Lower lobe of right lung (tissue), 2 donors: ENCODE measurements at regions not wholly inside any gene's neighbourhood (a gene's known extent, or its start where the extent isn't known, plus 50 kb on each side); places are given as distances from the start of the nearest gene placed in this dataset.
"Not testable (repeated sequence)": the region's sequence is repeated elsewhere in the genome, so short reads cannot be mapped to it uniquely, and the experiment has no call there.

Source experiments
- ATAC-seq, 2 donors: fragments of 200-7000 bp; cut with Tn5 transposase; one replicate each; pipeline ENCODE4 v1.9.1; 2020 to 2022; ENCODE audit warnings: mild to moderate bottlenecking in 2 of 2, moderate library complexity in 2 of 2
- DNase-seq: peaks from one replicate; pipeline ENCODE4 v3.0.0-alpha.2; 2020
- H3K27ac ChIP-seq: fragments of 200-600 bp; one replicate; pipeline ENCODE4 v1.8.0; 2022
- H3K27me3 ChIP-seq: fragments of 200-600 bp; one replicate; pipeline ENCODE4 v1.8.0; 2022; ENCODE audit warnings: low read depth
- H3K36me3 ChIP-seq: fragments of 200-600 bp; one replicate; pipeline ENCODE4 v1.8.0; 2022; ENCODE audit warnings: mild to moderate bottlenecking
- H3K4me1 ChIP-seq: fragments of 200-600 bp; one replicate; pipeline ENCODE4 v1.8.0; 2022
- H3K4me3 ChIP-seq: fragments of 200-600 bp; one replicate; pipeline ENCODE4 v1.8.0; 2022; ENCODE audit warnings: mild to moderate bottlenecking
- H3K9me3 ChIP-seq: fragments of 200-600 bp; one replicate; pipeline ENCODE4 v1.8.0; 2022
- intact Hi-C: fragments of 100-400 bp; cut with DNase I; formaldehyde crosslinking; loops from one replicate; pipeline ENCODE4 v1.11.0; 2022
- TF ChIP-seq, protein P1 (sequence below): fragments of 200-600 bp; IDR thresholded peaks from one replicate; pipeline ENCODE4 v1.8.0; 2022; ENCODE audit warnings: antibody characterized with exemption, mild to moderate bottlenecking
- donor health status: DM: no; HTN: yes; CAD: no; lungs with severe emphysema.

DNA sequence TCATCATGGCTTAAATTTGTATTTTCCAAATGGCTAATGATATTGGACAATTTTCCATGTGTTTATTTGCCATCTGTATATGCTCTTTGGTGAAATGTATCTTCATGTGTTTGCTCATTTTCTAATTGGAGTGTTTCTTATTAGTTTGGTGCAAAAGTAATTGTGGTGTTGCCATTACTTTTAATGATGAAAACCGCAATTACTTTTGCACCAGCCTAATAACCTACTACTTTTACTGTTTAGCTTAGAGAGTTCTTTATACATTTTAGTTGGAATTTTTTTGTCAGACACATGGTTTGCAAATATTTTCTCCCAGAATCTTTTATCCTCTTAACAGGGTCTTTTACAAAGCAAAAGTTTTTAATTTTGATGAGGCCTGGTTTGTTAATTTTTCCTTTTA, 141.0 kb upstream of the AGTR1 start:
- H3K36me3 ChIP-seq = no peaks in the 10 kb centered on the region
- H3K4me3 ChIP-seq = no peak overlapping the region
- no peak overlapping the region for H3K27ac ChIP-seq
- H3K4me1 ChIP-seq = no peaks in the 10 kb centered on the region
- no peak for ATAC-seq
- no peak for DNase-seq
- TF ChIP-seq, protein P1, sequence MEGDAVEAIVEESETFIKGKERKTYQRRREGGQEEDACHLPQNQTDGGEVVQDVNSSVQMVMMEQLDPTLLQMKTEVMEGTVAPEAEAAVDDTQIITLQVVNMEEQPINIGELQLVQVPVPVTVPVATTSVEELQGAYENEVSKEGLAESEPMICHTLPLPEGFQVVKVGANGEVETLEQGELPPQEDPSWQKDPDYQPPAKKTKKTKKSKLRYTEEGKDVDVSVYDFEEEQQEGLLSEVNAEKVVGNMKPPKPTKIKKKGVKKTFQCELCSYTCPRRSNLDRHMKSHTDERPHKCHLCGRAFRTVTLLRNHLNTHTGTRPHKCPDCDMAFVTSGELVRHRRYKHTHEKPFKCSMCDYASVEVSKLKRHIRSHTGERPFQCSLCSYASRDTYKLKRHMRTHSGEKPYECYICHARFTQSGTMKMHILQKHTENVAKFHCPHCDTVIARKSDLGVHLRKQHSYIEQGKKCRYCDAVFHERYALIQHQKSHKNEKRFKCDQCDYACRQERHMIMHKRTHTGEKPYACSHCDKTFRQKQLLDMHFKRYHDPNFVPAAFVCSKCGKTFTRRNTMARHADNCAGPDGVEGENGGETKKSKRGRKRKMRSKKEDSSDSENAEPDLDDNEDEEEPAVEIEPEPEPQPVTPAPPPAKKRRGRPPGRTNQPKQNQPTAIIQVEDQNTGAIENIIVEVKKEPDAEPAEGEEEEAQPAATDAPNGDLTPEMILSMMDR = no peak
- H3K27me3 ChIP-seq = no peaks in the 10 kb centered on the region
- intact Hi-C loops = no loop called here
- no peaks in the 10 kb centered on the region for H3K9me3 ChIP-seq

DNA sequence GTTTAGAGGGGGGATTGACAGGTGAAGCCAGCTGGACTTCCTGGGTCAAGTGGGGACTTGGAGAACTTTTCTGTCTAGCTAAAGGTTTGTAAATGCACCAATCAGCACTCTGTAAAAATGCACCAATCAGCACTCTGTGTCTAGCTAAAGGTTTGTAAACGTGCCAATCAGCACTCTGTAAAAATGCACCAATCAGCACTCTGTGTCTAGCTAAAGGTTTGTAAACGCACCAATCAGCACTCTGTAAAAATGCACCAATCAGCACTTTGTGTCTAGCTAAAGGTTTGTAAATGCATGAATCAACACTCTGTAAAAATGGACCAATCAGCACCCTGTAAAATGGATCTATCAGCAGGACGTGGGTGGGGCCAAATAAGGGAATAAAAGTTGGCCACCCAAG, 120.1 kb upstream of the AGTR1 start:
- ATAC-seq, H3K9me3 ChIP-seq, H3K4me1 ChIP-seq, H3K36me3 ChIP-seq, H3K27ac ChIP-seq, DNase-seq, intact Hi-C loops, H3K27me3 ChIP-seq, H3K4me3 ChIP-seq: not testable (repeated sequence)

DNA sequence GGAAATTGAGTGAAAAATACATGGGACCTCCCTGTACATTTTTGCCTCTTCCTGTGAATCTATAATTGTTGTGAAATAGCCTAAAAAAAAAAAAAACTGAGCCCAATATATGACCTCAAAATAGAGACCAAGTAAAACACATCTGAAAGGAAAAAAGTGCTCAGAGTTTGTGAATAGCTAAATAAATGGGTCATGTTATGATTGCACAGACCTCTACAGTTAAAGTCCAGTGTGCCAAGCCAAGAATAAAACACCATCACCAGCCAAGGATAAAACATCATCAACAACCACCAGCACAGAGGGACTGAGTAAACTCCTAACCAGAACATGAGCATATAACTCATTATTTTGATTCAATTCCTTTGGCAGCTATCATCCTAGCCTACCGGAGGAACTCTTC, 115.6 kb upstream of the AGTR1 start:
- H3K9me3 ChIP-seq = no peaks in the 10 kb centered on the region
- intact Hi-C loops = no loop called here
- no peak overlapping the region for H3K27ac ChIP-seq
- no peak overlapping the region for H3K4me3 ChIP-seq
- TF ChIP-seq, protein P1 = no peak
- no peak for ATAC-seq
- DNase-seq = no peak
- H3K4me1 ChIP-seq = no peaks in the 10 kb centered on the region
- H3K27me3 ChIP-seq = no peaks in the 10 kb centered on the region
- no peaks in the 10 kb centered on the region for H3K36me3 ChIP-seq

DNA sequence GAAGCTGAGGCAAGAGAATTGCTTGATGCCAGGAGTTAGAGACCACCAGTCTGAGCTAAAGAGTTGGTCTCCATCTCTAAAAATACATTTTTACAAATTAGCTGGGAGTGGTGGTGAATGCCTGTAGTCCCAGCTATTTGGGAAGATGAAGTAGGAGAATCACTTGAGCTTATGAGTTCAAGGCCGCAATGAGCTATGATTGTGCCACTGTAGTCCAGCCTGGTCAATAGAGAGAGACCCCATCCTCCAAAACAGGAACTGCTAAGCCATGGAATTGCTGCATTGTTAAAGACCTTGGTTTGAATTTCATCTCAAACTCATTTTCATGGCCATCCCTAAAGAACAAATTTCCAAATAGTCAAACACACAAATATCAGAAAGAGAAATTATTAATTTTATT, 113.9 kb upstream of the AGTR1 start:
- Histone ChIP-seq H3K27me3 (no peaks in the 10 kb centered on the region), H3K27ac (no peak overlapping the region), H3K36me3 (no peaks in the 10 kb centered on the region), H3K4me3 (no peak overlapping the region), H3K9me3 (no peaks in the 10 kb centered on the region), H3K4me1 (no peaks in the 10 kb centered on the region)
- TF ChIP-seq, protein P1 = no peak
- no peak for ATAC-seq
- intact Hi-C loops = no loop called here
- no peak for DNase-seq

DNA sequence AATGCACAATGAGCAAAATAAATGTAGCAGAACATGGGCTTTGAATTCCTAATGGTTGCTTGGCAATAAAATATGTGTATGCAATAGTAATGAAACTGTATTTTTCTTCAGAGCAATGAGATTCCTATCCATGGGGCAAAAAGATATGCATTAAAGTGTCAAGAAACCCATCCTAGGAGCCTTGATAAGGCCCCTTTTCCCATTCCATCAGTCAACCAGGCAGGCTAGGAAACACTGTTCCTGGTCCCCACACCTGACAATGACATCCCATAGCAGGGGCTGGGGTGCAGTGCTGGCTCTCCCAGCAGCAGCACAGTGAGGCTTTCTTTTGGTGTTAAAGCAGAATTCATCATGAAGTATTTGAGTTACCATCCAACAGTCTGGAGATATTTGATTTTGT, 113.3 kb upstream of the AGTR1 start:
- DNase-seq = no peak
- ATAC-seq = no peak
- no peaks in the 10 kb centered on the region for H3K27me3 ChIP-seq
- no peak overlapping the region for H3K27ac ChIP-seq
- H3K36me3 ChIP-seq = no peaks in the 10 kb centered on the region
- H3K4me1 ChIP-seq = no peaks in the 10 kb centered on the region
- no peaks in the 10 kb centered on the region for H3K9me3 ChIP-seq
- no peak overlapping the region for H3K4me3 ChIP-seq
- TF ChIP-seq, protein P1 = no peak
- intact Hi-C loops = no loop called here

DNA sequence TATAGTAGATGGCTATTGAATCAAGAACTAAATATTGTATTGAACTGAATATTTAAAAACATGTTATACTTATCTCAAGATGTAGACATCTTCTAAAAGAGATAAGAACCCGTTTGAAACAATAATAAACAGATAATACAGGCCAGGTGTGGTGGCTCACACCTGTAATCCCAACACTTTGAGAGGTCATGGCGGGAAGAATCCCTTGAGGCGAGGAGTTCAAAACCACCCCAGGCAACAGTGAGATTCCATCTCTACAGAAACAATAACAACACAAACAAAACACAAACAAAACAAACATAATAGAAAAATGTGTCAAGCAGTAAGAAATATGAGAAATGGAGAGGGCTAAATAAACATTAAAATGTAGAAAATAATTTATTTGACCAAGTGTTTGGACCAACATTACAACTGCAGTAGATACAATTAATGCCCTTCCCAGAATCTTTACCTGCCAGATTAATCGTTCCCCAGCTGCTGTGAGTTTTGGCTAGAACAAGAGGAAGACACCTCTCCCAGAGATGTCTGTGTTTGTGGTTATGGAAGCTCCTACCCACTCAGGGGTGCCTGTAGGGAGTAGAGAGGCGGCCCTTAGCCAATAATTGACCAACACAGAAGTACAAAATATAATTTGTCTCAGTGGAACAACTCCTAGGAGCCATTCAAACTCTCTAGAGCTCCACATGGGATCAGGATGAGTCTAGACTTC, 111.9 kb upstream of the AGTR1 start:
- Histone ChIP-seq H3K4me3 (no peak overlapping the region), H3K27me3 (no peaks in the 10 kb centered on the region), H3K36me3 (no peaks in the 10 kb centered on the region), H3K4me1 (no peaks in the 10 kb centered on the region), H3K9me3 (no peaks in the 10 kb centered on the region), H3K27ac (no peak overlapping the region)
- no peak for ATAC-seq
- intact Hi-C loops = no loop called here
- TF ChIP-seq, protein P1 = no peak
- DNase-seq = no peak
